ENCODE measurements at regions not wholly inside any gene's neighbourhood (a gene's known extent, or its start where the extent isn't known, plus 50 kb on each side); places are given as distances from the start of the nearest gene placed in this dataset.
A peak's percentile ranks its signal among the peaks of the same experiment; 100 is the strongest.
"Not testable (repeated sequence)": the region's sequence is repeated elsewhere in the genome, so short reads cannot be mapped to it uniquely, and the experiment has no call there.

DNA sequence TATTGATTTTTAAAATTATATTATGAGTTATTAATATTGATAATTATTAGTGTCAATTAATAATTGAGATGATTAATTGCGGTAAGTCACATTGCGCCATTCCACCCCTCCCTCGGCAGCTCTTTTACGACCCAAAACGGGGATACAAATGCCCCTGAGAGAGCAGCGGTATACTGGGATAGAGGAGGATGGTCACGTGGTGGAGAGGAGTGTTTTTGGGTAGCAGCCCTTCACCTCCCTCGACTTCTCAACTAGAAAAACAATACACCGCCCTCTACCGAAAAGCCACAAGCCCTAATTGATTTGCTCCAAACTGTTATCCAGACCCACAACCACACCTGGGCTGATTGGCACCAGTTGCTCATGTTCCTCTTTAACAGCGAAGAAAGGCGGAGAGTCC is 71.0 kb downstream of the DAPL1 start:
- H3K4me1 ChIP-seq (ENCODE audit: control insufficient read depth, insufficient read depth, low read length); H3K27ac ChIP-seq (ENCODE audit: insufficient read depth, low read depth, low read length, poor library complexity, severe bottlenecking); H3K36me3 ChIP-seq (ENCODE audit: control insufficient read depth, insufficient read depth, low read length); H3K4me3 ChIP-seq (ENCODE audit: insufficient read depth, low read depth, low read length); H3K27me3 ChIP-seq (ENCODE audit: control insufficient read depth, insufficient read depth, low read length, poor library complexity, severe bottlenecking); H3K9me3 ChIP-seq (ENCODE audit: control insufficient read depth, low read length): not testable (repeated sequence)
- 94% methylated on average over 12 of the region's 12 CpGs for WGBS, 2 experiments

DNA sequence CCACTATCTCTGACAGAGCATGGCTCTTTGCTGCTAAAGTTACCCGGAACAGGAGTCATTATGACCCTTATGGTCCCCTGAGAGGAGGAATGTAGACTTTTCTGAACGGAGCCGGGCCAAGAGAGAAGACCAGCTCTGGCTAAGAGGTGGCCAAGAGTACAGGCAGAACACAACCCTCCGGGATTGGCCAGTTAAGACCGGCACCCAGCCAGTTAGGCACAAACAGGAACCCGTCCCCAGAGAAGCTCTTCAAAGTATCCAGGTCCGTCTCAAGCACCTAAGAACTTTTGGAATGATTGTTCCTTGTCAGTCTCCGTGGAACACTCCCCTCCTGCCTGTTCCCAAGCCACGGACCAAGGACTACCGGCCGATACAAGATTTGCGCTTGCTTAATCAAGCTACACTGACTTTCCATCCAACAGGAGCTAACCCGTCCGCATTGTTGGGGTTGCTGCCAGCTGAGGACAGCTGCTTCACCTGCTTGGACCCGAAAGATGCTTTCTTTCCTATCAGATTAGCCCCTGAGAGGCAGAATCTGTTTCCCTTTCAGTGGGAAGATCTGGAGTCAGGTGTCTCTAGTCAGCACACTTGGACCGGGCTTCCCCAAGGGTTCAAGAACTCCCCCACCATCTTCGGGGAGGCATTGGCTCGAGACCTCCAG is 72.5 kb downstream of the DAPL1 start:
- H3K4me3 ChIP-seq (ENCODE audit: insufficient read depth, low read depth, low read length); H3K36me3 ChIP-seq (ENCODE audit: control insufficient read depth, insufficient read depth, low read length); H3K27ac ChIP-seq (ENCODE audit: insufficient read depth, low read depth, low read length, poor library complexity, severe bottlenecking); H3K9me3 ChIP-seq (ENCODE audit: control insufficient read depth, low read length); H3K4me1 ChIP-seq (ENCODE audit: control insufficient read depth, insufficient read depth, low read length); H3K27me3 ChIP-seq (ENCODE audit: control insufficient read depth, insufficient read depth, low read length, poor library complexity, severe bottlenecking): not testable (repeated sequence)
- whole genome bisulfite sequencing, 2 experiments = 93 to 95% methylated on average over 18 of the region's 18 CpGs

DNA sequence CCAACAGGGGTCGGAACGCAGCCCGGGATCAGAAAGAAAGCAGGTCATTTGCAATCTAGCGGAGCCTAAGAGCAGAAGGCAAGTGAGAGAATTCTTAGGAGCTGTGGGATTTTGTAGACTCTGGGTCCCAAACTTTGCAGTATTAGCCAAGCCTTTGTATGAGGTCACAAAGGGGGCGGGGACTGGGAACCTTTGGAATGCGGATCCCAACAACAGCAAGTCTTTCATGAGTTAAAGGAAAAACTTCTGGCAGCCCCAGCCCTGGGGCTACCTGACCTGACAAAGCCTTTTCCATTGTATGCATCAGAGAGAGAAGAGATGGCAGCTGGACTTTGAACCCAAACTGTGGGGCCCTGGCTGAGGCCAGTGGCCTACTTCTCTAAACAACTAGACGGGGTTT is 73.3 kb downstream of the DAPL1 start:
- not testable (repeated sequence) for H3K9me3 ChIP-seq (ENCODE audit: control insufficient read depth, low read length); H3K4me1 ChIP-seq (ENCODE audit: control insufficient read depth, insufficient read depth, low read length); H3K36me3 ChIP-seq (ENCODE audit: control insufficient read depth, insufficient read depth, low read length); H3K27me3 ChIP-seq (ENCODE audit: control insufficient read depth, insufficient read depth, low read length, poor library complexity, severe bottlenecking); H3K4me3 ChIP-seq (ENCODE audit: insufficient read depth, low read depth, low read length)
- 69 to 71% methylated on average over 6 to 7 of the region's 7 CpGs for WGBS, 2 experiments
- H3K27ac ChIP-seq (ENCODE audit: insufficient read depth, low read depth, low read length, poor library complexity, severe bottlenecking) = peak overlapping the region; percentile 26

DNA sequence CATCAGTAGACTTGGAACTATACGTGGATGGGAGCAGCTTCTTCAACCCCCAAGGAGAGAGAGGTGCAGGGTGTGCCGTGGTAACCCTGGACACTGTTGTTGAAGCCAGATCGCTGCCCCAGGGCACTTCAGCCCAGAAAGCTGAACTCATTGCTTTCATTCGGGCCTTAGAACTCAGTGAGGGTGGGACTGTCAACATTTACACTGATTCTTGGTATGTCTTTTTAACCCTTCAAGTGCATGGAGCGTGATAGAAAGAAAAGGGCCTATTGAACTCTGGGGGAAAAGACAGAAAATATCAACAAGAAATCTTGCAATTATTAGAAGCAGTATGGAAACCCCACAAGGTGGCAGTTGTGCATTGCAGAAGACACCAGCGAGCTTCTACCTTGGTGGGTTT is 74.0 kb downstream of the DAPL1 start:
- WGBS, 2 experiments = 66 to 88% methylated on average over 1 to 3 of the region's 6 CpGs
- not testable (repeated sequence) for H3K4me1 ChIP-seq (ENCODE audit: control insufficient read depth, insufficient read depth, low read length)

DNA sequence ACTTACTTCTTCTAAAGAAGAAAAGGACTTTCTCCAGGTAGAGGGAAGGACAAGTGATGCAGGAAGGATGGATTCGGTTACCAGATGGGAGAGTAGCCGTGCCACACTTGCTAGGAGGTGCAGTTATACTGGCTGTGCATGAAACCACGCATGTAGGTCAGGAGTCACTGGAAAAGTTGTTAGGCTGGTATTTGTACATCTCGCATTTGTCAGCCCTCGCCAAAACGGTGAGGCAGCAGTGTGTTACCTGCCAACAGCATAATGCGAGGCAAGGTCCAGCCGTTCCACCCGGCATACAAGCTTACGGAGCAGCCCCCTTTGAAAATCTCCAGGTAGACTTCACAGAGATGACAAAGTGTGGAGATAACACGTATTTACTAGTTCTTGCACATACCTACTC is 74.5 kb downstream of the DAPL1 start:
- not testable (repeated sequence) for H3K4me3 ChIP-seq (ENCODE audit: insufficient read depth, low read depth, low read length); H3K27ac ChIP-seq (ENCODE audit: insufficient read depth, low read depth, low read length, poor library complexity, severe bottlenecking); H3K27me3 ChIP-seq (ENCODE audit: control insufficient read depth, insufficient read depth, low read length, poor library complexity, severe bottlenecking); H3K9me3 ChIP-seq (ENCODE audit: control insufficient read depth, low read length); H3K4me1 ChIP-seq (ENCODE audit: control insufficient read depth, insufficient read depth, low read length); H3K36me3 ChIP-seq (ENCODE audit: control insufficient read depth, insufficient read depth, low read length)
- WGBS, 2 experiments = 92 to 94% methylated on average over 11 of the region's 11 CpGs

More for the DNA sequence above, 74.0 kb downstream of the DAPL1 start:
- H3K27ac ChIP-seq (ENCODE audit: insufficient read depth, low read depth, low read length, poor library complexity, severe bottlenecking); H3K27me3 ChIP-seq (ENCODE audit: control insufficient read depth, insufficient read depth, low read length, poor library complexity, severe bottlenecking); H3K4me3 ChIP-seq (ENCODE audit: insufficient read depth, low read depth, low read length); H3K36me3 ChIP-seq (ENCODE audit: control insufficient read depth, insufficient read depth, low read length); H3K9me3 ChIP-seq (ENCODE audit: control insufficient read depth, low read length): not testable (repeated sequence)

DNA sequence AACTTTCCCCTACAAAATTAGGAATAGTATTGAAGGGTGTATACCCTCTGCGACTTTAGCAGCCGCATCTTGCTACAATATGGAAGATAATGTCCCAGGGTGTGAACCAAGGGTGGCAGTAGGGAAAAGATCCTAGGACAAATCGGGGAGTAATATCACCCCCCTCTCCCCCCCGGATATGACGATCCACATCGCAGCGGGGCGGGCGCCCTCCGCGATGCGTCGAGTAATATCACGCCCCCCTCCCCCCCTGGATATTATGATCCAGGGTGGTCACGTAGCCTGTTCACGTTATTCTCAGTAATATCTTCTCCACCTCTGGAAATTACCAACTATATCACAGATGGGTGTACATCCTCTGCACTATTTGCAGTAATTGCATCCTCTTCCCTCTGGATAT is 82.9 kb downstream of the DAPL1 start:
- WGBS, 2 experiments = 90 to 91% methylated on average over 16 of the region's 16 CpGs
- no peaks in the 10 kb centered on the region for H3K4me1 ChIP-seq (ENCODE audit: control insufficient read depth, insufficient read depth, low read length)

DNA sequence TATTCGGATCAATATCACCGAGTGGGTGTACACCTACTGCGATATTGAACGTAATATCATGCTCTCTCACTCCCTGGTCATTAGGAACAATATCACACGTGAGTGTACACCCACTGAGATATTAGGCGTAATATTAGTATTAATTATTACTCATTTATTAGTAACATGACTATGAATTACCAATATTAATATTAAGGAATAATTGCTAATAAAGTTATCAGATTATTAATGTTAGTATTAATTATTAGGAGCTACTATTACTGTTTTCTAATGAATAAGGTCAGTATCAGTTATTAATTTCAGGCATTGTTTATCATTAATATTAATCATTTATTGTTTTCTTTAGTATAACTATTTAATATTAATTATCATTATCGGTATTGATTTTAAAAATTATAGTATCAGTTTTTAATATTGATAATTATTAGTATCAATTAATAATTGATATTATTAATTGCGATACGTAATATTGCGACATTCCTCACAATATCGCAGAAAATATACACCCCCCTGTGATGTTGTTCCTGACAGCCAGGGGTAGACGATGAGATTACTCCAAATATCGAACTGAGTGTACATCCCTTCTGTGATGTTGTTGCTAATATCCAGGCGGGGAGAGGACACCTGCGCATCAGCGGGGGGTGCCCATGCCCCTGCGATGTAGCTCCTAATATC is 84.2 kb downstream of the DAPL1 start:
- WGBS, 2 experiments = 96 to 97% methylated on average over 12 to 15 of the region's 17 CpGs
- no peaks in the 10 kb centered on the region for H3K27me3 ChIP-seq (ENCODE audit: control insufficient read depth, insufficient read depth, low read length, poor library complexity, severe bottlenecking)
- H3K36me3 ChIP-seq (ENCODE audit: control insufficient read depth, insufficient read depth, low read length) = no peaks in the 10 kb centered on the region
- no peaks in the 10 kb centered on the region for H3K9me3 ChIP-seq (ENCODE audit: control insufficient read depth, low read length)
- no peak overlapping the region for H3K4me3 ChIP-seq (ENCODE audit: insufficient read depth, low read depth, low read length)
- no peaks in the 10 kb centered on the region for H3K4me1 ChIP-seq (ENCODE audit: control insufficient read depth, insufficient read depth, low read length)
- no peak overlapping the region for H3K27ac ChIP-seq (ENCODE audit: insufficient read depth, low read depth, low read length, poor library complexity, severe bottlenecking)

More for the DNA sequence above, 82.9 kb downstream of the DAPL1 start:
- H3K27ac ChIP-seq (ENCODE audit: insufficient read depth, low read depth, low read length, poor library complexity, severe bottlenecking) = no peak overlapping the region
- H3K4me3 ChIP-seq (ENCODE audit: insufficient read depth, low read depth, low read length) = no peak overlapping the region
- H3K36me3 ChIP-seq (ENCODE audit: control insufficient read depth, insufficient read depth, low read length) = no peaks in the 10 kb centered on the region
- H3K27me3 ChIP-seq (ENCODE audit: control insufficient read depth, insufficient read depth, low read length, poor library complexity, severe bottlenecking) = no peaks in the 10 kb centered on the region
- H3K9me3 ChIP-seq (ENCODE audit: control insufficient read depth, low read length) = no peaks in the 10 kb centered on the region

DNA sequence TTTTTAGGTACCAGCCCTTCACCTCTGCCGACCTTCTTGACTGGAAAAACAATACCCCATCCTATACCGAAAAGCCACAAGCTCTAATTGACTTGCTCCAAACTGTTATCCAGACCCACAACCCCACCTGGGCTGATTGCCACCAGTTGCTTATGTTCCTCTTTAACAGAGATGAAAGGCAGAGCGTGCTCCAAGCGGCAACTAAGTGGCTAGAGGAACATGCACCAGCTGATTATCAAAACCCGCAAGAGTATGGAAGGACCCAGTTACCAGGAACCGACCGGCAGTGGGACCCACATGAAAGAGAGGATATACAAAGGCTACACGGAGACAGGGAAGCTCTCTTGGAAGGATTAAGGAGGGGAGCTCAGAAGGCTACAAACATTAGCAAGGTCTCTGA is 86.1 kb upstream of the TANC1 start:
- H3K4me1 ChIP-seq (ENCODE audit: control insufficient read depth, insufficient read depth, low read length) = no peaks in the 10 kb centered on the region
- no peaks in the 10 kb centered on the region for H3K36me3 ChIP-seq (ENCODE audit: control insufficient read depth, insufficient read depth, low read length)
- no peaks in the 10 kb centered on the region for H3K9me3 ChIP-seq (ENCODE audit: control insufficient read depth, low read length)
- no peak overlapping the region for H3K4me3 ChIP-seq (ENCODE audit: insufficient read depth, low read depth, low read length)
- H3K27me3 ChIP-seq (ENCODE audit: control insufficient read depth, insufficient read depth, low read length, poor library complexity, severe bottlenecking) = no peaks in the 10 kb centered on the region
- WGBS, 2 experiments = 89 to 91% methylated on average over 8 of the region's 8 CpGs
- no peak overlapping the region for H3K27ac ChIP-seq (ENCODE audit: insufficient read depth, low read depth, low read length, poor library complexity, severe bottlenecking)

DNA sequence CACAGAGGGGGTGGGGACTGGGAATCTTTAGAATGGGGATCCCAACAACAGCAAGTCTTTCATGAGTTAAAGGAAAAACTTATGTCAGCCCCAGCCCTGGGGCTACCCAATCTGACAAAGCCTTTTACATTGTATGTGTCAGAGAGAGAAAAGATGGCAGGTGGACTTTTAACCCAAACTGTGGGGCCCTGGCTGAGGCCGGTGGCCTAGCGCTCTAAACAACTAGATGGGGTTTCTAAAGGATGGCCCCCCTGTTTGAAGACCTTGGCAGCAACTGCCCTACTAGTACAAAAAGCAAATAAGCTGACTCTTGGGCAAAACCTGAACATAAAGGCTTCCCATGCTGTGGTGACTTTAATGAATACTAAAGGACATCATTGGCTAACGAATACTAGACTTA is 83.9 kb upstream of the TANC1 start:
- not testable (repeated sequence) for H3K27ac ChIP-seq (ENCODE audit: insufficient read depth, low read depth, low read length, poor library complexity, severe bottlenecking); H3K9me3 ChIP-seq (ENCODE audit: control insufficient read depth, low read length); H3K4me3 ChIP-seq (ENCODE audit: insufficient read depth, low read depth, low read length); H3K36me3 ChIP-seq (ENCODE audit: control insufficient read depth, insufficient read depth, low read length); H3K27me3 ChIP-seq (ENCODE audit: control insufficient read depth, insufficient read depth, low read length, poor library complexity, severe bottlenecking); H3K4me1 ChIP-seq (ENCODE audit: control insufficient read depth, insufficient read depth, low read length)
- WGBS, 2 experiments = 86 to 96% methylated on average over 3 of the region's 3 CpGs

DNA sequence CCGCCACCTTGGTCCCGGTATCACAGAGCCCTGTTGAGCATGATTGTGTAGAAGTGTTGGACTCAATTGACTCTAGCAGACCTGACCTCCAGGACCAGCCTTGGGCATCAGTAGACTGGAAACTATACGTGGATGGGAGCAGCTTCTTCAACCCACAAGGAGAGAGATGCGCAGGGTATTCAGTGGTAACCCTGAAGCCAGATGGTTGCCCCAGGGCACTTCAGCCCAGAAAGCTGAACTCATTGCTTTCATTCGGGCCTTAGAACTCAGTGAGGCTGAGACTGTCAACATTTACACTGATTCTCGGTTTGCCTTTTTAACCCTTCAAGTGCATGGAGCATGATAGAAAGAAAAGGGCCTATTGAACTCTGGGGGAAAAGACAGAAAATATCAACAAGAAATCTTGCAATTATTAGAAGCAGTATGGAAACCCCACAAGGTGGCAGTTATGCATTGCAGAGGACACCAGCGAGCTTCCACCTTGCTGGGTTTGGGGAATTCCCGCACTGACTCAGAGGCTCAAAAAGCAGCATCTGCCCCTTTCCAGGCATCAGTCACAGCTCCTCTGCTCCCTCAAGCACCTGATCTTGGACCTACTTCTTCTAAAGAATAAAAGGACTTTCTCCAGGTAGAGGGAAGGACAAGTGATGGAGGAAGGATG is 83.3 kb upstream of the TANC1 start:
- H3K4me1 ChIP-seq (ENCODE audit: control insufficient read depth, insufficient read depth, low read length); H3K27me3 ChIP-seq (ENCODE audit: control insufficient read depth, insufficient read depth, low read length, poor library complexity, severe bottlenecking); H3K9me3 ChIP-seq (ENCODE audit: control insufficient read depth, low read length); H3K4me3 ChIP-seq (ENCODE audit: insufficient read depth, low read depth, low read length); H3K27ac ChIP-seq (ENCODE audit: insufficient read depth, low read depth, low read length, poor library complexity, severe bottlenecking); H3K36me3 ChIP-seq (ENCODE audit: control insufficient read depth, insufficient read depth, low read length): not testable (repeated sequence)
- WGBS, 2 experiments = 78 to 85% methylated on average over 8 of the region's 8 CpGs
